Type B pancreatic cell (in vitro differentiated cells): ENCODE measurements at regions not wholly inside any gene's neighbourhood (a gene's known extent, or its start where the extent isn't known, plus 50 kb on each side); places are given as distances from the start of the nearest gene placed in this dataset.
"Not testable (repeated sequence)": the region's sequence is repeated elsewhere in the genome, so short reads cannot be mapped to it uniquely, and the experiment has no call there.

ENCODE experiments used
- DNase-seq: peaks from one replicate; pipeline ENCODE4 v3.0.0; 2021; ENCODE audit warnings: mixed read lengths; ENCODE audit not compliant: unreplicated experiment; ENCODE audit errors: extremely low spot score
- H3K27ac Mint-ChIP-seq: 2 replicates; pipeline ENCODE4 v1.8.0; 2021; ENCODE audit warnings: mild to moderate bottlenecking, mixed read lengths
- H3K27me3 Mint-ChIP-seq: 2 replicates; pipeline ENCODE4 v1.8.0; 2021; ENCODE audit warnings: mixed read lengths
- H3K36me3 Mint-ChIP-seq: 2 replicates; pipeline ENCODE4 v1.8.0; 2021; ENCODE audit warnings: mixed read lengths
- H3K4me1 Mint-ChIP-seq: one replicate; pipeline ENCODE4 v1.8.0; 2021; ENCODE audit warnings: mixed read lengths; ENCODE audit not compliant: unreplicated experiment
- H3K4me3 Mint-ChIP-seq: 2 replicates; pipeline ENCODE4 v1.8.0; 2021; ENCODE audit warnings: mild to moderate bottlenecking, mixed read lengths
- H3K9me3 Mint-ChIP-seq: 2 replicates; pipeline ENCODE4 v1.8.0; 2021; ENCODE audit warnings: mixed read lengths
- CTCF ChIP-seq: fragments of 200-600 bp; sonication (generic); conservative IDR thresholded peaks from 2 replicates; pipeline ENCODE4 v1.5.0; 2021; ENCODE audit warnings: antibody characterized with exemption, mild to moderate bottlenecking

GRCh38 chr2:37769551-37769950 lies 98.1 kb upstream of the CDC42EP3 start:
- peaks cover 59% of the 10 kb centered on the region for H3K4me1 Mint-ChIP-seq

GRCh38 chr2:37770797-37771196 lies 99.4 kb upstream of the CDC42EP3 start:
- peaks cover 71% of the 10 kb centered on the region for H3K4me1 Mint-ChIP-seq
- no peak overlapping the region for H3K4me3 Mint-ChIP-seq
- H3K36me3 Mint-ChIP-seq: peaks cover 4% of the 10 kb centered on the region
- H3K27me3 Mint-ChIP-seq: no peaks in the 10 kb centered on the region
- H3K9me3 Mint-ChIP-seq: peaks cover 10% of the 10 kb centered on the region
- TF ChIP-seq CTCF: no peak
- H3K27ac Mint-ChIP-seq: no peak overlapping the region
- no peak for DNase-seq

More at GRCh38 chr2:37769551-37769950, 98.1 kb upstream of the CDC42EP3 start:
- H3K9me3 Mint-ChIP-seq: peaks cover 7% of the 10 kb centered on the region
- H3K27ac Mint-ChIP-seq: no peak overlapping the region
- no peak for TF ChIP-seq CTCF
- DNase-seq: no peak
- H3K4me3 Mint-ChIP-seq: no peak overlapping the region
- H3K27me3 Mint-ChIP-seq: no peaks in the 10 kb centered on the region
- peaks cover 4% of the 10 kb centered on the region for H3K36me3 Mint-ChIP-seq

GRCh38 chr2:37771600-37772088 lies 100.2 kb upstream of the CDC42EP3 start:
- Mint-ChIP-seq H3K4me3 (no peak overlapping the region), H3K27me3 (no peaks in the 10 kb centered on the region), H3K9me3 (peaks cover 12% of the 10 kb centered on the region), H3K4me1 (peaks cover 73% of the 10 kb centered on the region), H3K27ac (no peak overlapping the region), H3K36me3 (peaks cover 4% of the 10 kb centered on the region)
- DNase-seq: no peak
- no peak for TF ChIP-seq CTCF

- Mint-ChIP-seq H3K4me3 (peak overlapping the region; percentile 34), H3K36me3 (peaks cover under 1% of the 10 kb centered on the region), H3K9me3 (peaks cover 5% of the 10 kb centered on the region), H3K4me1 (peaks cover 71% of the 10 kb centered on the region), H3K27ac (no peak overlapping the region), H3K27me3 (no peaks in the 10 kb centered on the region)
- DNase-seq: no peak
- no peak for TF ChIP-seq CTCF
These were observed 102.1 kb upstream of the CDC42EP3 start for GRCh38 chr2:37773371-37774130.

GRCh38 chr2:37774171-37774944 lies 102.9 kb upstream of the CDC42EP3 start:
- not testable (repeated sequence) for H3K4me3 Mint-ChIP-seq, H3K36me3 Mint-ChIP-seq, H3K27ac Mint-ChIP-seq

More at GRCh38 chr2:37774171-37774944, 102.9 kb upstream of the CDC42EP3 start:
- H3K4me1 Mint-ChIP-seq: peaks cover 69% of the 10 kb centered on the region
- H3K27me3 Mint-ChIP-seq, H3K9me3 Mint-ChIP-seq, DNase-seq: not testable (repeated sequence)
